ENCODE measurements at regions not wholly inside any gene's neighbourhood (a gene's known extent, or its start where the extent isn't known, plus 50 kb on each side); places are given as distances from the start of the nearest gene placed in this dataset.

- TF ChIP-seq, protein P1, sequence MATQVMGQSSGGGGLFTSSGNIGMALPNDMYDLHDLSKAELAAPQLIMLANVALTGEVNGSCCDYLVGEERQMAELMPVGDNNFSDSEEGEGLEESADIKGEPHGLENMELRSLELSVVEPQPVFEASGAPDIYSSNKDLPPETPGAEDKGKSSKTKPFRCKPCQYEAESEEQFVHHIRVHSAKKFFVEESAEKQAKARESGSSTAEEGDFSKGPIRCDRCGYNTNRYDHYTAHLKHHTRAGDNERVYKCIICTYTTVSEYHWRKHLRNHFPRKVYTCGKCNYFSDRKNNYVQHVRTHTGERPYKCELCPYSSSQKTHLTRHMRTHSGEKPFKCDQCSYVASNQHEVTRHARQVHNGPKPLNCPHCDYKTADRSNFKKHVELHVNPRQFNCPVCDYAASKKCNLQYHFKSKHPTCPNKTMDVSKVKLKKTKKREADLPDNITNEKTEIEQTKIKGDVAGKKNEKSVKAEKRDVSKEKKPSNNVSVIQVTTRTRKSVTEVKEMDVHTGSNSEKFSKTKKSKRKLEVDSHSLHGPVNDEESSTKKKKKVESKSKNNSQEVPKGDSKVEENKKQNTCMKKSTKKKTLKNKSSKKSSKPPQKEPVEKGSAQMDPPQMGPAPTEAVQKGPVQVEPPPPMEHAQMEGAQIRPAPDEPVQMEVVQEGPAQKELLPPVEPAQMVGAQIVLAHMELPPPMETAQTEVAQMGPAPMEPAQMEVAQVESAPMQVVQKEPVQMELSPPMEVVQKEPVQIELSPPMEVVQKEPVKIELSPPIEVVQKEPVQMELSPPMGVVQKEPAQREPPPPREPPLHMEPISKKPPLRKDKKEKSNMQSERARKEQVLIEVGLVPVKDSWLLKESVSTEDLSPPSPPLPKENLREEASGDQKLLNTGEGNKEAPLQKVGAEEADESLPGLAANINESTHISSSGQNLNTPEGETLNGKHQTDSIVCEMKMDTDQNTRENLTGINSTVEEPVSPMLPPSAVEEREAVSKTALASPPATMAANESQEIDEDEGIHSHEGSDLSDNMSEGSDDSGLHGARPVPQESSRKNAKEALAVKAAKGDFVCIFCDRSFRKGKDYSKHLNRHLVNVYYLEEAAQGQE (IDR thresholded peaks at IDR 0.05): no peak
- TF ChIP-seq CTCF (IDR thresholded peaks at IDR 0.05) (no peak), ZNF302 (CRISPR knock-in tag; IDR thresholded peaks at IDR 0.05) (no peak), BHLHE40 (IDR thresholded peaks at IDR 0.05; ENCODE audit: low read depth, low read length) (no peak), RFX5 (IDR thresholded peaks at IDR 0.05) (no peak), POLR2A (IDR thresholded peaks at IDR 0.05; ENCODE audit: low read length) (no peak), JUNB (IDR thresholded peaks at IDR 0.05) (no peak), SMC3 (IDR thresholded peaks at IDR 0.05) (no peak), RCOR1 (IDR thresholded peaks at IDR 0.05; ENCODE audit: low read depth, low read length) (no peak), ELK1 (IDR thresholded peaks at IDR 0.05; ENCODE audit: low read depth, low read length) (no peak)
Measured at GRCh38 chr7:53518319-53518718, 482.9 kb downstream of the POM121L12 start.
